Stimulated activated naive CD4-positive, alpha-beta T cell treated with Interleukin-2 at 50 U/mL for 16 hours (primary cell): ENCODE measurements at regions not wholly inside any gene's neighbourhood (a gene's known extent, or its start where the extent isn't known, plus 50 kb on each side); places are given as distances from the start of the nearest gene placed in this dataset.
"Not testable (repeated sequence)": the region's sequence is repeated elsewhere in the genome, so short reads cannot be mapped to it uniquely, and the experiment has no call there.

ENCODE experiments used
- DNase-seq: peaks from one replicate; lab custom pipeline; 2025; lab: John Stamatoyannopoulos, UW

GRCh38 chr3:175956964-175957363 is 1097.8 kb downstream of the NAALADL2 start:
- DNase-seq = no peak

GRCh38 chr3:175951047-175951694 is 1092.0 kb downstream of the NAALADL2 start:
- DNase-seq = no peak

- DNase-seq = no peak
Measured at GRCh38 chr3:175948041-175948440, 1088.9 kb downstream of the NAALADL2 start.

- no peak for DNase-seq
Measured at GRCh38 chr3:175941352-175941751, 1082.2 kb downstream of the NAALADL2 start.

GRCh38 chr3:175940881-175941280 is 1081.7 kb downstream of the NAALADL2 start:
- DNase-seq = no peak

GRCh38 chr3:175940243-175940642 is 1081.1 kb downstream of the NAALADL2 start:
- no peak for DNase-seq

- not testable (repeated sequence) for DNase-seq
Measured at GRCh38 chr3:175937367-175937766, 1078.2 kb downstream of the NAALADL2 start.

- no peak for DNase-seq
Measured at GRCh38 chr3:175932586-175932985, 1073.5 kb downstream of the NAALADL2 start.

GRCh38 chr3:175919133-175919532 is 1060.0 kb downstream of the NAALADL2 start:
- no peak for DNase-seq

- DNase-seq = no peak
Measured at GRCh38 chr3:175916191-175916934, 1057.2 kb downstream of the NAALADL2 start.

- DNase-seq = no peak
Measured at GRCh38 chr3:175914785-175915184, 1055.7 kb downstream of the NAALADL2 start.

- no peak for DNase-seq
Measured at GRCh38 chr3:175913286-175913685, 1054.2 kb downstream of the NAALADL2 start.

- DNase-seq = no peak
Measured at GRCh38 chr3:175911937-175912336, 1052.8 kb downstream of the NAALADL2 start.

GRCh38 chr3:175902226-175902625 is 1043.1 kb downstream of the NAALADL2 start:
- no peak for DNase-seq

- DNase-seq = no peak
Measured at GRCh38 chr3:175898194-175898593, 1039.1 kb downstream of the NAALADL2 start.

GRCh38 chr3:175896655-175897054 is 1037.5 kb downstream of the NAALADL2 start:
- no peak for DNase-seq

- DNase-seq = no peak
Measured at GRCh38 chr3:175895731-175896130, 1036.6 kb downstream of the NAALADL2 start.

GRCh38 chr3:175893566-175893965 is 1034.4 kb downstream of the NAALADL2 start:
- no peak for DNase-seq

GRCh38 chr3:175890066-175890465 is 1030.9 kb downstream of the NAALADL2 start:
- DNase-seq = no peak

- DNase-seq = no peak
Measured at GRCh38 chr3:175885231-175885766, 1026.2 kb downstream of the NAALADL2 start.

GRCh38 chr3:175879417-175879816 is 1020.3 kb downstream of the NAALADL2 start:
- no peak for DNase-seq

- no peak for DNase-seq
Measured at GRCh38 chr3:175869404-175869803, 1010.3 kb downstream of the NAALADL2 start.

- no peak for DNase-seq
Measured at GRCh38 chr3:175868626-175869025, 1009.5 kb downstream of the NAALADL2 start.
